ENCODE measurements at regions not wholly inside any gene's neighbourhood (a gene's known extent, or its start where the extent isn't known, plus 50 kb on each side); places are given as distances from the start of the nearest gene placed in this dataset.

- DNase-seq (ENCODE audit: low read depth), result no peak
- TF ChIP-seq CTCF (IDR thresholded peaks at IDR 0.05; ENCODE audit: control insufficient read depth, extremely low read depth, insufficient read depth), result no peak
- no peak overlapping the region for H3K4me3 ChIP-seq (ENCODE audit: low read depth, low read length)
Observed at GRCh38 chr4:115366390-115366789, 253.0 kb upstream of the NDST4 start.

GRCh38 chr4:115365185-115365584 lies 251.8 kb upstream of the NDST4 start:
- no peak for DNase-seq (ENCODE audit: low read depth)
- no peak overlapping the region for H3K4me3 ChIP-seq (ENCODE audit: low read depth, low read length)
- no peak for TF ChIP-seq CTCF (IDR thresholded peaks at IDR 0.05; ENCODE audit: control insufficient read depth, extremely low read depth, insufficient read depth)

DNA sequence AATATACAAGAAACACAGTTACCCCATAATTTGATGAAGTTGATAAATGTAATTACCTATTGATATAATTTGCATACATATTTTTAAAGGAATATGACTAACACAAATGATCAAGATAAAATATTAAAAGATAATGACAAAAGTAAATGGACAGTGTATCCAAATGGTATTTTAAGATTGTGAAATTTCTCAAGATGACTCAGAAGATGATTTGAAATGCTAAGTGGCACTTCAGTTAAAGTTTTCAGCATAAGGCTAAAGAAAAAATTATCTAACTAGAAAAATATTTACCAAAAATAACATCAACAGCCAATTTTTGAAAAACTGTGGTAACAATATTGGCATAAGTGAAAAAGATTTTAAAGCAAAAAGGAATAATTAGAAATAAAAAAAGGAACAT lies 248.4 kb upstream of the NDST4 start:
- no peak for TF ChIP-seq CTCF (IDR thresholded peaks at IDR 0.05; ENCODE audit: control insufficient read depth, extremely low read depth, insufficient read depth)
- no peak for DNase-seq (ENCODE audit: low read depth)
- H3K4me3 ChIP-seq (ENCODE audit: low read depth, low read length), result no peak overlapping the region

DNA sequence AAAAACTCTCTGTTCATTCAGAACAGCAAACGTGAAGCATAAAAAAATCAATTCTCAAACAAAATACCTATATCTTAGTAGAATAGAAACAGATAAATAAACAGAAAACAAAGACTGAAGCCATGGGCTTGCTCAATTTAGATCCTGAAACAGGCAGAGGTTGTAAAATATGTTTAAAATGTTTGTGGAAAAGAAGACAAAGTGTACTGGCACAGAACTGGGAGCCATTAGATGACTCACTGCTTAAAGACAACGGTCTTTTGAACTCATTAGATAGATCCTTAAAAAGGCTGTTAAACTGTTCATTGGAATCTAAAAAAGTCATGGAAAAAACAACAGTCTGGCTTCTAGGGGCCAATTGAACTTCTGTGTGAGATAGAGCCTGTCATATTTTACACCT lies 247.0 kb upstream of the NDST4 start:
- no peak overlapping the region for H3K4me3 ChIP-seq (ENCODE audit: low read depth, low read length)
- DNase-seq (ENCODE audit: low read depth), result no peak
- TF ChIP-seq CTCF (IDR thresholded peaks at IDR 0.05; ENCODE audit: control insufficient read depth, extremely low read depth, insufficient read depth), result no peak

- H3K4me3 ChIP-seq (ENCODE audit: low read depth, low read length), result no peak overlapping the region
- no peak for DNase-seq (ENCODE audit: low read depth)
- TF ChIP-seq CTCF (IDR thresholded peaks at IDR 0.05; ENCODE audit: control insufficient read depth, extremely low read depth, insufficient read depth), result no peak
Observed at GRCh38 chr4:115357776-115358175, 244.4 kb upstream of the NDST4 start.

DNA sequence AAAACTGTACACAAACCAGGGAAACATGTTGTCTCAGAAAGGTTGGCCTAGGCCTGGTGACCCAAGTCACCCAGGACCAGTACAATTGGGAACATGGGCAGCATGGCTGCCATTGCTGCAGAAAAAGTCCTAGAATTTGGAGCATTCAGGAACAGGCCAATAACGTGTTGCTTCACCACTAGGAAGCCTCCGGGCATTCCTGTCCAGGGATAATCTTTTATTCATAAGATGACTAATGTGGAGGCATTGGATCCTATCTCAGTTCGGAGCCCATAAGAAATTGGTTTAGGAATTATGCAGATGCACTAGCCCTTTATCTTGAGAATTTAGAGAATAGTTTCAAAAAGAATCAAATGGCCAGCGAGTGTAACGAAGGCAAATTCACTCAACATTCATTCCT lies 242.8 kb upstream of the NDST4 start:
- no peak for TF ChIP-seq CTCF (IDR thresholded peaks at IDR 0.05; ENCODE audit: control insufficient read depth, extremely low read depth, insufficient read depth)
- H3K4me3 ChIP-seq (ENCODE audit: low read depth, low read length), result no peak overlapping the region
- DNase-seq (ENCODE audit: low read depth), result no peak

GRCh38 chr4:115355329-115355728 lies 241.9 kb upstream of the NDST4 start:
- H3K4me3 ChIP-seq (ENCODE audit: low read depth, low read length), result no peak overlapping the region
- TF ChIP-seq CTCF (IDR thresholded peaks at IDR 0.05; ENCODE audit: control insufficient read depth, extremely low read depth, insufficient read depth), result no peak
- DNase-seq (ENCODE audit: low read depth), result no peak

Measured in LNCaP clone FGC (cell line).